Neutrophil (primary cell): ENCODE measurements at regions not wholly inside any gene's neighbourhood (a gene's known extent, or its start where the extent isn't known, plus 50 kb on each side); places are given as distances from the start of the nearest gene placed in this dataset.

Experiments used
- H3K27ac ChIP-seq: fragments of 200-600 bp; sonication (generic); 2 replicates; pipeline ENCODE4 v1.5.1; 2016; ENCODE audit warnings: mild to moderate bottlenecking, moderate library complexity
- H3K27me3 ChIP-seq: fragments of 200-600 bp; sonication (generic); 2 replicates; pipeline ENCODE4 v1.6.0; 2016; ENCODE audit warnings: mild to moderate bottlenecking
- H3K36me3 ChIP-seq: fragments of 200-600 bp; sonication (generic); 2 replicates; pipeline ENCODE4 v1.5.1; 2017
- H3K4me1 ChIP-seq, 2 experiments: fragments of 200-600 bp in 1 of 2; sonication (generic) in 1 of 2; 1 replicate in 1 of 2; 2 replicates in 1 of 2; pipeline versions ENCODE4 v1.5.1 to v1.6.1; 2013 to 2016; ENCODE audit warnings: low read depth in 1 of 2, low read length in 1 of 2, mild to moderate bottlenecking in 1 of 2, moderate library complexity in 1 of 2; ENCODE audit not compliant: control insufficient read depth in 1 of 2, insufficient read depth in 1 of 2
- H3K4me3 ChIP-seq, 2 experiments: fragments of 200-600 bp in 1 of 2; sonication (generic) in 1 of 2; 1 replicate in 1 of 2; 2 replicates in 1 of 2; pipeline ENCODE4 v1.5.1; 2013 to 2016; ENCODE audit warnings: low read depth in 1 of 2, low read length in 1 of 2, mild to moderate bottlenecking in 1 of 2, moderate library complexity in 1 of 2
- H3K9me3 ChIP-seq: fragments of 200-600 bp; sonication (generic); 2 replicates; pipeline ENCODE4 v1.5.1; 2016
- CTCF ChIP-seq: fragments of 200-600 bp; sonication (generic); IDR thresholded peaks from 2 replicates; pipeline ENCODE4 v1.5.1; 2016; ENCODE audit warnings: antibody characterized with exemption

GRCh38 chr3:6182476-6182875, 678.4 kb upstream of the GRM7 start:
- Histone ChIP-seq H3K27ac (no peak overlapping the region), H3K36me3 (no peaks in the 10 kb centered on the region)
- no peak for TF ChIP-seq CTCF

GRCh38 chr3:6182909-6183308, 678.0 kb upstream of the GRM7 start:
- no peaks in the 10 kb centered on the region for H3K36me3 ChIP-seq
- H3K27ac ChIP-seq: no peak overlapping the region
- no peak overlapping the region for H3K4me3 ChIP-seq
- no peaks in the 10 kb centered on the region for H3K4me1 ChIP-seq
- no peak for TF ChIP-seq CTCF
- no peaks in the 10 kb centered on the region for H3K9me3 ChIP-seq
- no peaks in the 10 kb centered on the region for H3K27me3 ChIP-seq

More at GRCh38 chr3:6182476-6182875, 678.4 kb upstream of the GRM7 start:
- Histone ChIP-seq H3K9me3 (no peaks in the 10 kb centered on the region), H3K4me3 (no peak overlapping the region), H3K4me1 (no peaks in the 10 kb centered on the region), H3K27me3 (no peaks in the 10 kb centered on the region)

- no peak overlapping the region for H3K4me3 ChIP-seq
- H3K36me3 ChIP-seq: no peaks in the 10 kb centered on the region
- H3K9me3 ChIP-seq: no peaks in the 10 kb centered on the region
- TF ChIP-seq CTCF: no peak
- H3K27me3 ChIP-seq: no peaks in the 10 kb centered on the region
- H3K27ac ChIP-seq: no peak overlapping the region
- no peaks in the 10 kb centered on the region for H3K4me1 ChIP-seq
These were observed 671.5 kb upstream of the GRM7 start for GRCh38 chr3:6189384-6189783.

GRCh38 chr3:6204891-6205290, 656.0 kb upstream of the GRM7 start:
- no peak overlapping the region for H3K27ac ChIP-seq
- H3K9me3 ChIP-seq: no peaks in the 10 kb centered on the region
- no peak for TF ChIP-seq CTCF
- no peak overlapping the region for H3K4me3 ChIP-seq
- H3K27me3 ChIP-seq: no peaks in the 10 kb centered on the region
- no peaks in the 10 kb centered on the region for H3K4me1 ChIP-seq
- H3K36me3 ChIP-seq: no peaks in the 10 kb centered on the region

GRCh38 chr3:6216135-6217026, 644.5 kb upstream of the GRM7 start:
- no peak overlapping the region for H3K27ac ChIP-seq
- H3K27me3 ChIP-seq: no peaks in the 10 kb centered on the region
- TF ChIP-seq CTCF: no peak

More at GRCh38 chr3:6216135-6217026, 644.5 kb upstream of the GRM7 start:
- no peak overlapping the region for H3K4me3 ChIP-seq
- peaks cover 0 to 5% of the 10 kb centered on the region in 2 experiments for H3K4me1 ChIP-seq
- H3K9me3 ChIP-seq: no peaks in the 10 kb centered on the region
- no peaks in the 10 kb centered on the region for H3K36me3 ChIP-seq
